ENCODE measurements at regions not wholly inside any gene's neighbourhood (a gene's known extent, or its start where the extent isn't known, plus 50 kb on each side); places are given as distances from the start of the nearest gene placed in this dataset.

GRCh38 chrX:10074241-10074941 lies 82.4 kb upstream of the CLCN4 start:
- H3K4me1 Mint-ChIP-seq: peaks cover 19% of the 10 kb centered on the region; the same call in 2 of the 3 replicates
- Histone ChIP-seq H3K27me3 (ENCODE audit: insufficient read depth) (no peaks in the 10 kb centered on the region), H3K4me2 (no peak overlapping the region), H3K27ac (ENCODE audit: low read depth) (no peak overlapping the region), H3K79me2 (replicated peaks; ENCODE audit: insufficient read depth) (no peaks in the 10 kb centered on the region), H3K36me3 (ENCODE audit: insufficient read depth) (no peaks in the 10 kb centered on the region), H3K4me3 (no peak overlapping the region), H3F3A (replicated peaks; ENCODE audit: low read depth) (no peaks in the 10 kb centered on the region), H2AFZ (no peak overlapping the region), H4K20me1 (replicated peaks; ENCODE audit: insufficient read depth) (no peaks in the 10 kb centered on the region), H3K4me1 (ENCODE audit: insufficient read depth) (peaks cover 5% of the 10 kb centered on the region), H3K9me2 (ENCODE audit: insufficient read depth) (no peaks in the 10 kb centered on the region)
- H3K4me3 Mint-ChIP-seq: no peak overlapping the region
- peaks cover 4% of the 10 kb centered on the region; the same call in 1 of the 3 replicates for H3K36me3 Mint-ChIP-seq (ENCODE audit: low read depth)
- DNase-seq (ENCODE audit: low spot score) (no peak), ATAC-seq (no peak)
- TF ChIP-seq ZNF114 (CRISPR knock-in tag; IDR thresholded peaks at IDR 0.05): no peak
- no peak for TF ChIP-seq JUNB (IDR thresholded peaks at IDR 0.05; ENCODE audit: unreplicated experiment)
- no peak for TF ChIP-seq ETS1 (IDR thresholded peaks at IDR 0.05)
- TF ChIP-seq REST (IDR thresholded peaks at IDR 0.05; ENCODE audit: unreplicated experiment): no peak
- no peak for TF ChIP-seq STAT1 (IDR thresholded peaks at IDR 0.05; ENCODE audit: unreplicated experiment)
- no peak for TF ChIP-seq ZNF331 (CRISPR knock-in tag; IDR thresholded peaks at IDR 0.05; ENCODE audit: low read depth)
- TF ChIP-seq CREB1 (CRISPR knock-in tag; IDR thresholded peaks at IDR 0.05; ENCODE audit: low read depth): no peak
- TF ChIP-seq EZH2 (IDR thresholded peaks at IDR 0.05; ENCODE audit: low read depth, unreplicated experiment): no peak
- no peak for TF ChIP-seq NANOG (IDR thresholded peaks at IDR 0.05; ENCODE audit: borderline replicate concordance)
- TF ChIP-seq EZH2phosphoT487 (IDR thresholded peaks at IDR 0.05; ENCODE audit: unreplicated experiment): no peak
- no peaks in the 10 kb centered on the region for H3K27me3 Mint-ChIP-seq (ENCODE audit: insufficient read depth, low read depth, poor library complexity)
- no peaks in the 10 kb centered on the region for H3K9me3 Mint-ChIP-seq
- no peak overlapping the region for H3K27ac Mint-ChIP-seq

- Mint-ChIP-seq H3K27me3 (ENCODE audit: insufficient read depth, low read depth, poor library complexity) (no peaks in the 10 kb centered on the region), H3K4me1 (peaks cover 23% of the 10 kb centered on the region; the same call in 2 of the 3 replicates), H3K27ac (no peak overlapping the region), H3K4me3 (no peak overlapping the region), H3K9me3 (no peaks in the 10 kb centered on the region), H3K36me3 (ENCODE audit: low read depth) (peaks cover 11% of the 10 kb centered on the region; the same call in 2 of the 3 replicates)
- Histone ChIP-seq H3F3A (replicated peaks; ENCODE audit: low read depth) (no peaks in the 10 kb centered on the region), H3K9me2 (ENCODE audit: insufficient read depth) (no peaks in the 10 kb centered on the region), H4K20me1 (replicated peaks; ENCODE audit: insufficient read depth) (no peaks in the 10 kb centered on the region), H3K27me3 (ENCODE audit: insufficient read depth) (no peaks in the 10 kb centered on the region), H3K4me2 (no peak overlapping the region), H3K4me1 (ENCODE audit: insufficient read depth) (peaks cover 9% of the 10 kb centered on the region), H3K4me3 (no peak overlapping the region), H2AFZ (no peak overlapping the region), H3K27ac (ENCODE audit: low read depth) (no peak overlapping the region), H3K79me2 (replicated peaks; ENCODE audit: insufficient read depth) (no peaks in the 10 kb centered on the region), H3K36me3 (ENCODE audit: insufficient read depth) (no peaks in the 10 kb centered on the region)
- no peak for DNase-seq (ENCODE audit: low spot score)
- ATAC-seq: no peak
- TF ChIP-seq CTCF (conservative IDR thresholded peaks at IDR 0.05; ENCODE audit: low read depth in 2 of 2) (no peak), REST (IDR thresholded peaks at IDR 0.05; ENCODE audit: unreplicated experiment) (no peak), CREB1 (CRISPR knock-in tag; IDR thresholded peaks at IDR 0.05; ENCODE audit: low read depth) (no peak), ZNF331 (CRISPR knock-in tag; IDR thresholded peaks at IDR 0.05; ENCODE audit: low read depth) (no peak)
Measured at GRCh38 chrX:10076765-10077164, 80.0 kb upstream of the CLCN4 start.

Data from GM23338 (cell line).